ENCODE measurements at regions not wholly inside any gene's neighbourhood (a gene's known extent, or its start where the extent isn't known, plus 50 kb on each side); places are given as distances from the start of the nearest gene placed in this dataset.

GRCh38 chr7:21030237-21030871, 243.7 kb upstream of the SP8 start:
- DNase-seq = no peak

- DNase-seq = no peak
Observed at GRCh38 chr7:21041252-21041651, 254.6 kb upstream of the SP8 start.

GRCh38 chr7:21041666-21042065, 255.0 kb upstream of the SP8 start:
- no peak for DNase-seq

GRCh38 chr7:21044384-21044783, 257.7 kb upstream of the SP8 start:
- DNase-seq = no peak

GRCh38 chr7:21044913-21045568, 258.4 kb upstream of the SP8 start:
- DNase-seq = no peak

GRCh38 chr7:21051865-21052264, 265.2 kb upstream of the SP8 start:
- DNase-seq = no peak

GRCh38 chr7:21054427-21055112, 267.9 kb upstream of the SP8 start:
- no peak for DNase-seq

GRCh38 chr7:21059069-21059468, 272.4 kb upstream of the SP8 start:
- no peak for DNase-seq

- no peak for DNase-seq
Observed at GRCh38 chr7:21063106-21063505, 276.4 kb upstream of the SP8 start.

- no peak for DNase-seq
Observed at GRCh38 chr7:21064698-21065648, 278.3 kb upstream of the SP8 start.

GRCh38 chr7:21066221-21066620, 279.5 kb upstream of the SP8 start:
- no peak for DNase-seq

- no peak for DNase-seq
Observed at GRCh38 chr7:21067216-21067615, 280.5 kb upstream of the SP8 start.

GRCh38 chr7:21070571-21071090, 283.9 kb upstream of the SP8 start:
- DNase-seq = no peak

GRCh38 chr7:21071561-21072501, 285.1 kb upstream of the SP8 start:
- no peak for DNase-seq

GRCh38 chr7:21076054-21076453, 289.4 kb upstream of the SP8 start:
- DNase-seq = no peak

- DNase-seq = no peak
Observed at GRCh38 chr7:21076574-21076973, 289.9 kb upstream of the SP8 start.

- no peak for DNase-seq
Observed at GRCh38 chr7:21077602-21078001, 290.9 kb upstream of the SP8 start.

GRCh38 chr7:21084286-21084685, 297.6 kb upstream of the SP8 start:
- DNase-seq = no peak

GRCh38 chr7:21086688-21087087, 300.0 kb upstream of the SP8 start:
- no peak for DNase-seq

- DNase-seq = no peak
Observed at GRCh38 chr7:21089653-21090052, 303.0 kb upstream of the SP8 start.

All from right kidney (tissue), 1 donor.